KBM-7 (cell line): ENCODE measurements at regions not wholly inside any gene's neighbourhood (a gene's known extent, or its start where the extent isn't known, plus 50 kb on each side); places are given as distances from the start of the nearest gene placed in this dataset.
A peak's percentile ranks its signal among the peaks of the same experiment; 100 is the strongest.

Source experiments
- DNase-seq: peaks from one replicate; pipeline ENCODE4 v3.0.0-alpha.2; 2015
- in situ Hi-C: fragments of 300-500 bp; cut with MboI; formaldehyde crosslinking; loops from 2 replicates; pipeline ENCODE4 v1.14.3; 2020; ENCODE audit warnings: low sequenced_read_pairs, low pct_unique_long_range_greater_than_20kb, mixed read lengths

DNA sequence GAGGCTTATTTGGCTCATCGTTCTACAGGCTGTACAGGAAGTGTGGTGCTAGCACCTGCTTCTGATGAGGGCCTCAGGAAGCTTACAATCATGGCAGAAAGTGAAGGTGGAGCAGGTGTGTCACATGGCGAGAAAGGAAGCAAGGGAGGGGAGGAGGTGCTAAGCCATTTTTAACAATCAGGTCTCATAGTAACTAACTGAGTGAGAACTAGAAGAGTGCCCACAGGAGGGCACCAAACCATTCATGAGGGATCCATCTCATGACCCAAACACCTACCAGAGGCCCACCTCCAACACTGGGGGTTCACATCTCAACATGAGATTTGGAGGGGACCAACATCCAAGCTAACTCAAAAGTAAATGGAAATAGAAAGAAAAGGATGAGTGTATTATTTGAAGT is 78.1 kb downstream of the CXCL12 start:
- in situ Hi-C loops: no loop called here
- DNase-seq: peak; percentile 11

DNA sequence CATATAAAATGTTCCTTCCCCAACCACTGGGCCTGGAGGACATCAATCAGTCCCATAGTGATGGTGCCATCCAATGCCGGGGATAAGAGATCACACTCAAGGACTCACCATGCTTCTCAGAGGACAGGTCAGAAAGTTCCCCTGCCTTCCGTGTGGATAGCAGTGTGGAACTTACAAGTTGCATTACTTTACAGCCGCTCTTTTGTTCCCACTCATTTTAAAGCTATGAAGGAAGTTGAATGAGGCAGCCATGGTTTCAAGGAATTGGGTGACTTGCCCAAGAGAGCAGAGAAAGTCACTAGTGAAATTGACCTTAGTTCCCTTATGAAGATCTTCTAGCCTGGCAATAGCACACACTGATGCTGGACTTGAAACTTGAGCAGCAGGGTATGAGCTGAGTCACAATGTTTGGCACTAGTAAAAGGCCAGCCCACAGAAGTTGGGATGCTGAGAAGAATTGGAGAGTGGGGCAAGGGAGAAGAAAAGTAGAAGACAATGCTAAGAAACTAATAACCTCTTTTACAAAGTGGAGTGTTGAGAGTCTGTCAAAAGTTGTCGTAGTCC is 78.7 kb downstream of the CXCL12 start:
- in situ Hi-C loops: no loop called here
- DNase-seq: no peak

DNA sequence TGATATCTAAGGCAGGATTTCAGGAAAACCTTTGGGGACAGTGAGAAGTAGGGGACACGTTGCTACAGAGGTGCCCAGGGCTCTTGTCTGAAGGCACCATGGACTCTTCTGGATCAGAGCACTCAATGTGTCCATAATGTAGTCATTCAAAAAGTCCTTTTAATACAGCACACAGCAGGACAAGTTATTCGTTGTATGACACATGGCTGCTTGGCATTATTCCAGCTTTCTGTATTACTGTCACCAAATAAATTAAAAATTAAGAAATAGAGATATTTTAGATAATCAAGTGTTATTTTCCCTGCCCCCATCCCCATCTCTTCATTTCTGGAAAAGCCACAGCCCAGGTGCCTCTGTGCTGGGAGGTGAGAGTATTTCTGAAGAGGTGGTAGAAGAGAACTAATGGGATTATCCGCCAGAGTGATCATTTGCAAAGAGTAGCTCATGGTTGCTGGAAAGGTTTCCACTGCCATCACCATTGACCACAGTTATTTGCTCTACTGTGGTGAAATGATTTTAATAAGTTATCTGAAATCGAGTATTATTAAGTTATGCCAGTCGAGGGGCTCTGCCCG is 83.0 kb downstream of the CXCL12 start:
- no peak for DNase-seq
- in situ Hi-C loops: no loop called here

DNA sequence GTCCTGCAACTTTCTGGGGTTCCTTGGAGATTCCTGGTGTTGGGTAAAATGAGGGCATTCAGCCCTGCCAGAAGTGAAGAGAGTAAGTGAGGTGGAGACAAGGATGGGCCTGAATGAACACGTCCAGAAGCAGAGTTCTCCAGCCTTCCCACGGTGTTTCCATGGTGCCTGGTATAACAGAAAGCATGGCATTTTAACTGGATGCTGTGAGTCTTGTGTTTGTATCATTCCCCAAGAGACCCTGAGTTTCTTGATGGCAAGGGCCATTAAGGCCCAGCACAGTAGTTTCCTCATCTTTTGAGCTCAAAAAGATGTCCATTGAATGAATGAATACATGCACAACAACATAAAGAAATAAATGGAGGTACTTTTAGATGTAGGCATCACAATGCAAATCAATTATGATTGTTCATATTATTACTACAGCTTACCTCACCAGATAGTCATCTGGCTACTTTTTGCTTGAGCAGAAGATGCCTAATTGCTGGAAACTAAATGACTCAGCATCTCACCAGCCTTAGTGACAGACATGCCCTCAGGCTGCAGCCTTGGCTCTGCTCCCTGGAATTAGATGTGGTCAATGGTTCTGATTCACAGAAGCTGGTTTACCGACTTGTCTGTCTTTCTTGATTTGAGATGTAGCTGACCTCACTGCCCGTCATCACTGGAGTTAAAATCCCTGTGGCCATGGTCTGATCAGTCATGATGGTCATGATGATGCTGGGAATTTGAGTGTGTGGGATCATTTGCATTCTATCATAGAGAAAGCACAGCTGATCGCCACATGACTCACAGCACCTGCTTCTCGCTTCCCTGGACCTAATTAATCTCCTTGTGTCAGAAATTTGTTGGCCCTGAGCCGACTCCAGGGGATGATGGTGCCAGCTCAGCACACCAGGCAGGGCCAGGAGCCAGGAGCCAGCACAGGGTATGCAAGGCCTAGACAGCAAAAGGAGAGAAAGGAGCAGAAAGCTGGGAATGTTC is 83.9 kb downstream of the CXCL12 start:
- in situ Hi-C loops: no loop called here
- DNase-seq: no peak

DNA sequence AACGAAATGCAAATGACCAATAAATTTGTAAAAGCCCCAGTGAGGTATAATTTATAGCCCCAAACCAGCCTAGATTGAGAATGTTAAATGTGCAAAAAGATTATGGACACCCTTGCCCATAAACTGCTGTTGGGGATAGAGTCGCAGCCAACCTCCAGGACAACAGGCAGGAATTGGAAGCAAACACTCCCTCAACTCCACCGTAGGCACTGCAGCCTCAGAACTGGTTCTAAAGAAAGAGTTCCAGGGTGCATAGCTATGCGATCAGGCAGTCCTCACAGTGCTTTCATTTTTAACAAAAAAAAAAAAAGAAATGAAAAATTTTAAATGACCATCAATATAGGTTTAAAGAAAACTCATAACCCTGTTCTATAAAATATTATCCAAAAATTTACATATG is 86.2 kb downstream of the CXCL12 start:
- no peak for DNase-seq
- in situ Hi-C loops: no loop called here

DNA sequence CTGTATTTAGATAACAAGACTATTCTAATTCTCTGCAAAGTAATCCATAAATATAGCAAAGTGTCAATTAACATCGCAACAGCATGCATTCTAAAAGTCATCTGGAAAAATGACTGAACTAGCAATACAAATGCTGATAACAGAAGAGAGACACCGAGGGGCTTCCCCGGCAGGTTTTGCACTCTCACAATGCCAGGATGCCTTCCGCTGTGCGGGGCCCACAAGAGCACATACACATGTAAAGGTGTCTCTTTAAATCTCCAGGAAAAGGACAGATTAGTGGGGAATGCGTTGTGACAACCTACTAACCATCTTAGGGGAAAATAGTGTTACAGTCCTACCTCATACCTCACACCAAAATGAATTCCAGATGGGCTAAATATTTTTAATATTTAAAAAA is 86.9 kb downstream of the CXCL12 start:
- no peak for DNase-seq
- in situ Hi-C loops: no loop called here

DNA sequence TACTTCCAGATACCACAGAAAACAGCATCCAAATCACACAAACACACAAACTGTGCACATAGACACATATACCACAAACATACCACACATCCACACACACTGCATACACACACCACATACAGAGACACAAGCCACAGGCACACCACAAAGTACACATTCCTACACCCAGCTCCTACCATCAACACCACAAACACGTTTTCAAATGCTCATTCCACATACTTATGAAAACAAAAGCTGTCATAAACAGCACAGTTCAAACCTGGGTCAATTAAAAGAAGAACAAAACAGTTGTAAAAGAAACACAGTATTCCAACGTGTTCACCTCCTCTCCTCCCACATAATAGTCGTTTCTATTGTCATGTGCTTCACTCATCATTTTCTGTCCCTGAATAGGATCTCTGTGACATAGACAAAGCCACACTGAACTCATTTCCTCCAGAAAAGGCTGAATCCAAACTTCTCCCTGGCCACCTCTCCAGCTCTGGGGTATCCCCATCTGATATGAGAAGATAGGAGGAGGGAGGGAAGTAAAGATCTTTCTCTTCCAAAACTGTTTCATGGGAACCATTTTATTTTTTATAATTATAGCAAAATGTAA is 89.2 kb downstream of the CXCL12 start:
- in situ Hi-C loops: no loop called here
- DNase-seq: no peak

DNA sequence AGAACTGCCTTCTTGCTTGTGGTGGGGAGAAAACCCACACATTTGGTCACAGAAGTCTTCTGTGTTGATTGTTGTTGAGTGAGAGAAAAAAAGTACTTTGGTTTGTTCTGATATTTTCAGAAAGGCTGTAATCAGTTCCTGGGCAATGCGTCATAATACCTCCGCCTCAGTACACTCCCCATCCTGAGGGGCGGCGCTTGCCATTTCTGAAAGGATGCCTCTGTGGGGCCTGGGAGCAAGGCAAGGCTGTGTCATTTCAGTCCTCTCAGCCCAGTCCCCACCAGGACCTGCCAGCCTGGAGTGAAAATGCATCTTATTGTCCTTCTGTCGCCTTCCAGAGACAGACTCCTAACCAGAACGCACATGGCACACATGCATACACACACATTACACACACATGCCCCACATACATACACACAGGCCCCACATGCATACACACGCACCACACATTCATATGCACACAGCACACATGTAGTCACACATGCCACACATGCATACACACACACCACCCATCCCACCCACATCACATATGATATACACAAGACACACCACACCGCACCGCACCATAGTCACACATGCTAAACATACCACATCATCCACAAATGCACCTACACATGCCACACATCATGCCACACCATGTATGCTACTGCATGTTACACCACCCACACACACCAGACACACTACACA is 90.0 kb downstream of the CXCL12 start:
- DNase-seq: no peak
- in situ Hi-C loops: no loop called here

DNA sequence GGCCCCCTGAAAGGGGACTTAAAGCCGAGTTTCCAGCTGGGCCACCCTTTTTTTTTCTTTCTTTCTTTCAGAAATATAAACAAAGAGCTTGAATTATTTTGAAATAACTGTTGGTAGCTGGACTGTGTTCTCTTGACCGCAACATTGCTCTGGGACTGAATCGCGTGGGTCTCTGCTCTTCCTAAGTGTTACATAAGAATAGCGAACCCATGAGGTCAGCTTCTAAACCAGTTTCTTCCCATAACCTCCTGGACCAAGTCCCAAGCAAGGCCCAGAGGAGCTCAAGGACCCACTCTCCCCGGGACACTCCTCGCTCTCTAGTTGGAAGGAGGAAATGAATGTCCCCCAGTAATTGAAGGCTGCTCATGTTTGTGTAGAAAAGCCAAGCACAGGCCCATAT is 91.1 kb downstream of the CXCL12 start:
- in situ Hi-C loops: no loop called here
- DNase-seq: no peak

DNA sequence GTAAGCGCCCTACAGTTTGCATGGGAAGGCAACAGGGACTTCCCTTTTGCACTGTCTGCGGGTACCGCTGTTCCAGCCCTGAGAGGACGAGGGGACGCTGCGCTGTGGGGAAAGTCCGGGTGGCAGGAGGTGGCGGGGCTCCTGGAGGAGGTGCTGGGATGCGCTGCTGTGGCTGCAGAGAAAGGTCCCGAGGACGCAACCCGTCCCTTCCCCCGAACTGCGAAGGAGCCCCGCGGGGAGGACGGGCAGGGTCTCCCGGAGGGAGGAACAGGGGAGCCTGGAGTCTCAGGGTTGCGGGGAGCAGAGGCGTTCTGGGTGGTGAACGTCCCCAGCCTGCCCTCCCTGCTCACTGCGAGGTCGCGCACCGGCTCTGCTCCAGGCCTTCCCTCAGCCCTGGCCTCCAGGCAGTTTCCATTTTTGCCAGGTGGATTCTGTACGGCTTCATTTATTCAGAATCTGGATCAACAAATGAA is 91.6 kb downstream of the CXCL12 start:
- no peak for DNase-seq

DNA sequence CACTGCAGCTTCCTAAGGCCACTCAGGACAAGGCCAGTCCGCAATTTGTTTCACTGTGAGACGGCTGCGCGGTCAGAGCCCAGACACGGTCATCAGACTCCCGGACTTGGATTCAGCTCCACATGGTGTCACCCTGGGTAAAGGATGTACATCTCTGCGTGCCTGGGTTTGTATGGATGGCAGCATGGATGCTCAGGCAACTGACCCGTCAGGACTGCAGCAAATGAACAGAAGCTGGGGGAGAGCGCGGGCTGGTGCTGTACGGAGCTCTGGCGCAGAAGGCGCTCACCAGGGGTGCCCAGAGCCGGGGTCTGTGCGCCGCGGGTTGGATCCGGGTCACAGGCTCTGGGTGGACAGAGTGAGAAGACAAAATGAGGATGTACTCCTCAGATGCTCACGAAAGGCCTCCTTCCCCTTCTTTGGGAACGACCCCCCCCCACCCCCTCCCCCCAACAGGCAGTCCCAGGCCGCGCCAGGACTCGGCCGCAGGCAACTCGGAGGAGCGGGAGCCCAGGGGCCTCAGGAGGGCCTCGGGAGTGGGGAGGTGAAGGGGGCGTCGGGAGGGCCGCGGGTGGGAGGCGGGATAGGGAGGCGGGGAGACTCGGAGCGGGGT is 92.4 kb downstream of the CXCL12 start:
- no peak for DNase-seq
- in situ Hi-C loops: no loop called here

More for the DNA sequence above, 91.6 kb downstream of the CXCL12 start:
- in situ Hi-C loops: no loop called here

DNA sequence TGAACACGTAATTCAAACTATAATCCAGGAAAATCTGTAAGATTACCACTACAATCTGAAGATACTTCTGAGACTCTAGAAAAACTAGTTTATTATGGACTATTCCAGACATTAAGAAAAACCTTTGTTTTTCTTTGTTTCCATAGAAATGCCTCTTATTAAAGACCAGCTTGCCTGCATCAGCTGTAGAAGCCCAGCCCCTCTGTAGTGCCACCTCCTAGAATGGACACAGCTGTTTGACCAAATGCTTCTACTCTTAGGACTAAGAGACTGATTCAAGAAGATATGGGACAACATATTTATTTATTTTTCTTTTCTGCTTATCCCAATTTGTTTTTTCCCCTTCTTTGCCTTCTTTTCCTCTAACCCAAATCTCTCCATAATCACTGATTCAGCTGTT is 93.8 kb downstream of the CXCL12 start:
- DNase-seq: no peak
- in situ Hi-C loops: no loop called here

DNA sequence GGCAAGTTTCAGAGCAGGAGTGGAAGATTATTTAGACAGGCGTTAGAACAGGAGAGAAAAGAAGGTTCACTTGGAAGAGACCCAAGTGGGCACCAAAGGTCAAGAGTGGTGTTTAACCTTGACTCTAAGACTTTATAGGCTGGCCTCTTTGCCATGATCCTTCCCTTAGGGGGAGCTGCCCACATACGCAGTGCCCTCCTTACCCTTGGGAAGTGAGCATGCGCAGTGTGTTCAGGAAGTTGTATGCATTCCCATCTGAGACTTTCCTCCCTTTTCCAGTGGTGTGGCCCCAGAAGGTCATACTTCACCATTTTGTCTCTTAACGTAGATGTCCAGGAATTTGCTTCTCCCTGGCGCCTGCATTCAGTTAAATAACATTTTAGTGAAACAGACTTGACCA is 95.8 kb downstream of the CXCL12 start:
- DNase-seq: no peak
- in situ Hi-C loops: no loop called here

DNA sequence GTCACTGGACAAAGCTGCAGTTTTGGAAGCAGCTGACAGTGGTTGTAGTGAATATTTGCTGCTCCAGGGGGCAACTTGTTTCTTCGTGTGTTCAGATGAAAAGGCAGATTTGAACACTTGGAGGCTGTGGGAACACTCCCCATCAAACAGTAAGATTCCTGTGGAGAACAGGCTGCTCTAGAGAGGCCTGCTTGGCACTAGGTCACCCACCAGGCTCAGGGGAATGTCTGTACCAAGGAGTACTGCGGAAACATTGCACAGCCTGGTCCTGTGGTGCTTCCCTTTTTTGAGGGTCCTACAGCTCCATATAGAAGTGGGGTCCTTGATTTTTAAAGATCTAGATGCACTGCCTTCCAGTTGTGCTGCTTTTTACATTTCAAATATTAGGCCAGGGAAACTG is 97.5 kb downstream of the CXCL12 start:
- DNase-seq: no peak
- in situ Hi-C loops: no loop called here

DNA sequence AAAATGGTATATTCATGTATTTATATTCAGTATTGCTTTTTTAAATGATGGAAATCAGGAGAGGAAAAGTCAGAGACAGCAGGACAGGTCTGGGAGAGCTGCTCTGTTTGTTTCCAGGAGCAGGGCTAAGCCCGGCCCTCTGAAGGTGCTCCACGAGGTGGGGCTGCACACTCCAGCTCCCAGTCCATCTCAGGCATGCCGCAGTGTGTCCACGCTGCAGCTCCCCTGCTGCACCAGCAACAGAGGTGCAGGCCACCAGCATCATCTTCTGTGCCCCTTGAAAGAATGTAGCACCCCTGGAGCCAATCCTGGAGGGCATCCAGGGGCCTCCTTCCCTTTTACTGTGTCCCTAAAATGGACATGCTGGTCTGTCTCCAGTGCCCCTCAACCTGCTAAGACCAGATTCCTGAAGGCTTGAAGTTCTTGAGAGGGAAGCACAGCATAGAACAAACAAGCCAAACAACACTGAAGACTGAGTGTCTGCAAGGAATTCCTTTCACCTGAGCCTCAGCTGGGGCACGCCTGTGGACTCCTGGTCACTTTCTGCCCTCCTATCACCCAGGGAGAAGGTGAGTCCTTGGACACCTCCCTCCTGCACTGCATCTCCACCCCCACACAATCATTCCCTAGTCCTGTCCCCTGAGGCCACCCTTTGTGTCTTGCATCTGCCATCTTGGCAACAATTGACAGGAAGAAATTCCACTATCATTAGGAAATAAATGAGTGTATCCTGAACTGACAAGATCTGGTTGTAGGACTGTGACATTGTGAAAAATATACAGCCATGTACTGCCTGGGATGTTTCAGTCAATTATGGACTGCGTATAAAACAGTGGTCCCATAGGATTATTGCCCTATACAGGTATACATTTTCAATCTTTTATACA is 100.5 kb downstream of the CXCL12 start:
- in situ Hi-C loops: no loop called here
- no peak for DNase-seq

DNA sequence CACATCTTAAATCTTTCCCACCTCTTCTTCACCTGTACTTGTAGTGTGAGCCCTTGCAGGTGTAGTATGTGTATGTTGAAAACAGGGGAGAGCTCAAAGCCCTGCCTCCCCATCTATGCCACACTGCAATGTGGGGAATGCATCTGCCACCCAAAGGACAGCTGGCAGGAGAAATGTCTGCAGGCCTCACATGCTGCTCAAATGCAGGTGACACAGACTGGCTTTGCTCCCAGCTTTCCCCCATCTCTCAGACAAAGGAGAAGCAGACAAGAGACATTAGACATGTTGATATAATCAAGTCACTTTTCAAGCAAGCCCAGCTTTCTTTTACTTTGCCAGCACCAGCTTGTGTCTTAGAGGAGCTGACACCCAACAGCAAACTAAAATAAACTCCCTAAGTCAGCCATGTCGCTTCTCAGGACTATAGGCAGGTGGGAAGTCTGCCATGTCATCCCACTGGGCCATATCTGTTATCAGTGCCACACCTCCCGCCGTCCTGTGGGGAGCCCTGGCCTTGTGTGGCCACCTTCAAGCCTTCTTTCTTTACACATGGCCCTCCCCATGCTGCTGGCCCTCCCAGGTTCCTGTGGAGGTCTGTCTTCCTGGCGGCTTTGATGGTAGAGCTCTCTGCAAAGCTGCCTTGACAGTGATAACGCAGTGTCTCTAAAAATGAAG is 102.1 kb downstream of the CXCL12 start:
- in situ Hi-C loops: no loop called here
- no peak for DNase-seq

DNA sequence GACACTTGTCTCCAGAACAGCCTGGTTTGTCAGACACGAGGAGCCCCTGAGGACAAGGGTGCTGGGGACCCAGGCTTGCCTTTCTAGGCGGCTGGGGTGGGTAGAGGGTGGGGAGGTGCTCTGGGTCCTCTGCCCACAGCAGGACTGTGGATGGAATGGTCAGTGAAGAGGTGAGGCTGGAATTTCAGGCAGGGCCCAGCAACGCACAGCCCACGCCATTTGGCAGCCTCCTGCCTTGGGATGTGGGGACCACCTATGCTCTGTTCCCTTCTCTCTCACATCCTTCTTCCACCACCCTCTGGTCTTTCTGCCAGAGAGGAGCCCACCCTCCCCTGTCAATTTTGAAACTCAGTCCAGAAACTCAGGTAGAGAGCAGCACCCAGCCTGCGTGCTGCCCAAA is 103.2 kb downstream of the CXCL12 start:
- in situ Hi-C loops: no loop called here
- no peak for DNase-seq
